Stomach (tissue), 4 donors: ENCODE measurements at regions not wholly inside any gene's neighbourhood (a gene's known extent, or its start where the extent isn't known, plus 50 kb on each side); places are given as distances from the start of the nearest gene placed in this dataset.

ENCODE experiments used
- POLR2AphosphoS5 ChIP-seq, 3 donors: sonication (generic); formaldehyde crosslinking; IDR thresholded peaks; one replicate each; pipeline ENCODE4 v1.6.1; 2016; ENCODE audit warnings: antibody characterized with exemption in 3 of 3
- TF ChIP-seq, protein P1 (sequence below), 7 experiments: fragments of 450-650 bp in 4 of 7; fragments of 200-600 bp in 3 of 7; sonication (generic) in 3 of 7; IDR thresholded peaks; one replicate each; pipeline ENCODE4 v1.5.1; 2016 to 2019; ENCODE audit warnings: antibody characterized with exemption in 7 of 7, control low read depth in 2 of 7, mild to moderate bottlenecking in 1 of 7

DNA sequence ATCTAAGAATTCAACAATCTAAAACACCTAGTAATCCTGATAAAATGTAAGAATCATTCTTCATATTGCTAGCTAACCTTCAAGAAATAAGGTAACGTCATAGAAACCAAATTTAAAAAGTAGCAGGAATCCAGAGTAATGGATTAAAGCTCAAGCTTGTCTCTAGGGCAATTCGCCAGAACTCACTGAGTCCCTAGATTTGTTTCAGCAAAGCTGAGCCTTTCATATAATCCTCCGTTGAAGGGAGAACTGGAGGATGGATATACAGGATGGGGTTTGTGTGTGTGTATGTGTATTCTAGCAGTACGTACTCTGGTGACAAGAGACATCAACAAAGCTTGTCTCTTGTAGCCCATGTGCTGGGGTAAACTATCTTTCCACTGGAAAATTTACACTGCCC, 2173.5 kb upstream of the AGA start:
- TF ChIP-seq, protein P1, sequence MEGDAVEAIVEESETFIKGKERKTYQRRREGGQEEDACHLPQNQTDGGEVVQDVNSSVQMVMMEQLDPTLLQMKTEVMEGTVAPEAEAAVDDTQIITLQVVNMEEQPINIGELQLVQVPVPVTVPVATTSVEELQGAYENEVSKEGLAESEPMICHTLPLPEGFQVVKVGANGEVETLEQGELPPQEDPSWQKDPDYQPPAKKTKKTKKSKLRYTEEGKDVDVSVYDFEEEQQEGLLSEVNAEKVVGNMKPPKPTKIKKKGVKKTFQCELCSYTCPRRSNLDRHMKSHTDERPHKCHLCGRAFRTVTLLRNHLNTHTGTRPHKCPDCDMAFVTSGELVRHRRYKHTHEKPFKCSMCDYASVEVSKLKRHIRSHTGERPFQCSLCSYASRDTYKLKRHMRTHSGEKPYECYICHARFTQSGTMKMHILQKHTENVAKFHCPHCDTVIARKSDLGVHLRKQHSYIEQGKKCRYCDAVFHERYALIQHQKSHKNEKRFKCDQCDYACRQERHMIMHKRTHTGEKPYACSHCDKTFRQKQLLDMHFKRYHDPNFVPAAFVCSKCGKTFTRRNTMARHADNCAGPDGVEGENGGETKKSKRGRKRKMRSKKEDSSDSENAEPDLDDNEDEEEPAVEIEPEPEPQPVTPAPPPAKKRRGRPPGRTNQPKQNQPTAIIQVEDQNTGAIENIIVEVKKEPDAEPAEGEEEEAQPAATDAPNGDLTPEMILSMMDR (IDR thresholded peaks at IDR 0.05), result no peak
- TF ChIP-seq POLR2AphosphoS5 (IDR thresholded peaks at IDR 0.05), result no peak
